KMS-11 (cell line): ENCODE measurements at regions not wholly inside any gene's neighbourhood (a gene's known extent, or its start where the extent isn't known, plus 50 kb on each side); places are given as distances from the start of the nearest gene placed in this dataset.

ENCODE experiments used
- H2AFZ ChIP-seq: fragments of 200-600 bp; sonication (generic); 2 replicates; pipeline ENCODE4 v1.6.1; 2016; ENCODE audit warnings: antibody characterized with exemption, mixed run types, low read depth
- H3K27ac ChIP-seq: fragments of 200-600 bp; sonication (generic); 2 replicates; pipeline ENCODE4 v1.6.1; 2016; ENCODE audit warnings: mild to moderate bottlenecking, mixed run types
- H3K27me3 ChIP-seq: fragments of 200-600 bp; sonication (generic); 2 replicates; pipeline ENCODE4 v1.6.1; 2017; ENCODE audit warnings: mild to moderate bottlenecking, low read depth, mixed run types, moderate library complexity; ENCODE audit not compliant: insufficient read depth
- H3K36me3 ChIP-seq: fragments of 200-600 bp; sonication (generic); 2 replicates; pipeline ENCODE4 v1.6.1; 2017; ENCODE audit warnings: mild to moderate bottlenecking, mixed run types; ENCODE audit not compliant: insufficient read depth
- H3K4me1 ChIP-seq: fragments of 200-600 bp; sonication (generic); 2 replicates; pipeline ENCODE4 v1.6.1; 2016; ENCODE audit warnings: mild to moderate bottlenecking, low read depth, mixed run types; ENCODE audit not compliant: poor library complexity, severe bottlenecking
- H3K4me2 ChIP-seq: fragments of 200-600 bp; sonication (generic); 2 replicates; pipeline ENCODE4 v1.7.0; 2016; ENCODE audit warnings: mild to moderate bottlenecking, mixed run types
- H3K4me3 ChIP-seq: fragments of 200-600 bp; sonication (generic); IDR thresholded peaks from 2 replicates; pipeline ENCODE4 v1.6.1; 2017; ENCODE audit warnings: low read depth, low read length, mixed read lengths; ENCODE audit not compliant: insufficient read depth
- H3K79me2 ChIP-seq: fragments of 200-600 bp; sonication (generic); 2 replicates; pipeline ENCODE4 v1.6.1; 2016; ENCODE audit warnings: low read depth, mixed run types; ENCODE audit not compliant: insufficient read depth
- H3K9ac ChIP-seq: fragments of 200-600 bp; sonication (generic); 2 replicates; pipeline ENCODE4 v1.6.1; 2016; ENCODE audit warnings: mild to moderate bottlenecking, mixed run types
- H4K20me1 ChIP-seq: fragments of 200-600 bp; sonication (generic); 2 replicates; pipeline ENCODE4 v1.6.1; 2016; ENCODE audit warnings: mild to moderate bottlenecking, mixed run types; ENCODE audit not compliant: insufficient read depth
- TF ChIP-seq, protein P1 (sequence below): fragments of 200-600 bp; sonication (generic); conservative IDR thresholded peaks from 2 replicates; pipeline ENCODE4 v1.6.1; 2017; ENCODE audit warnings: low read depth, mild to moderate bottlenecking, antibody characterized with exemption, low read length, moderate library complexity, mixed read lengths

DNA sequence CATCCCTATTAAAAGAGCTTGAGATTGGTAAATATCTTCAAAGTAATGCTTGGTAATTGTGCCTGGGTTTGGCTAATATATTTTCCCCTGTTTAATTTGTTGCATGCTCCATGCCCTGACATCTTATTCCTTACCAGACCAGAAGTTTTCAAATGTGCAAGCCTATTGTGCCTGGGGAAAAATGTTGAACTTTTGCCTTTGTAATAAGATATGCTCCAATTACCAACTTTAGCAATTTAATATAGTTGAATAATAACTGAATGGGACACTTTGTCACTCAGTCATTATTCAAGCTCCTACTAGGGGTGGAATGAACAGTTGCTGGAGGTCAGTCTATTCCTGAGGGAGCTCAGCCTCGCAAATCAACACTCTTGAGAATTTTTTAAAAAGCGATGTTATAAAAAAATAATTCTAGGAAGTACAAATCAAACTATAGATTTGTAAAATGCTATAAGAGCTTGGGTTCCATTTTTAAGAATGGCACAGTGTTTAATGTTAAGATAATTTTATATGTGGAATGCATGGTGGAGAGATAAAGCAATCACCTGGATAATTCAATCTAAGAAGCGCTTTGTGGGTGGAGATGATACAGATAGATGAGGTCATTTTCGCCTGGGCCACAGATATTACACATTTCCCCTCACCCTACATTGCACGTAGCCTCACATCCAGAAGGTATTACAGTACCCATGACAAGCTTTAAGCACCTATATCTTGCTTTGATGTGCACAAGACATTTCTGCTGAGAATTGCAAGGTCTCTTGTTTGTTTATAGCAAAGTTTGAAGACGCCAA, 231.8 kb downstream of the PIK3R1 start:
- no peak overlapping the region for H3K27ac ChIP-seq
- H3K4me2 ChIP-seq = no peak overlapping the region
- no peak overlapping the region for H2AFZ ChIP-seq
- no peaks in the 10 kb centered on the region for H3K36me3 ChIP-seq
- no peaks in the 10 kb centered on the region for H3K27me3 ChIP-seq
- H3K4me1 ChIP-seq = no peaks in the 10 kb centered on the region
- H3K9ac ChIP-seq = no peak overlapping the region
- no peaks in the 10 kb centered on the region for H4K20me1 ChIP-seq
- no peak overlapping the region for H3K4me3 ChIP-seq
- no peaks in the 10 kb centered on the region for H3K79me2 ChIP-seq
- TF ChIP-seq, protein P1, sequence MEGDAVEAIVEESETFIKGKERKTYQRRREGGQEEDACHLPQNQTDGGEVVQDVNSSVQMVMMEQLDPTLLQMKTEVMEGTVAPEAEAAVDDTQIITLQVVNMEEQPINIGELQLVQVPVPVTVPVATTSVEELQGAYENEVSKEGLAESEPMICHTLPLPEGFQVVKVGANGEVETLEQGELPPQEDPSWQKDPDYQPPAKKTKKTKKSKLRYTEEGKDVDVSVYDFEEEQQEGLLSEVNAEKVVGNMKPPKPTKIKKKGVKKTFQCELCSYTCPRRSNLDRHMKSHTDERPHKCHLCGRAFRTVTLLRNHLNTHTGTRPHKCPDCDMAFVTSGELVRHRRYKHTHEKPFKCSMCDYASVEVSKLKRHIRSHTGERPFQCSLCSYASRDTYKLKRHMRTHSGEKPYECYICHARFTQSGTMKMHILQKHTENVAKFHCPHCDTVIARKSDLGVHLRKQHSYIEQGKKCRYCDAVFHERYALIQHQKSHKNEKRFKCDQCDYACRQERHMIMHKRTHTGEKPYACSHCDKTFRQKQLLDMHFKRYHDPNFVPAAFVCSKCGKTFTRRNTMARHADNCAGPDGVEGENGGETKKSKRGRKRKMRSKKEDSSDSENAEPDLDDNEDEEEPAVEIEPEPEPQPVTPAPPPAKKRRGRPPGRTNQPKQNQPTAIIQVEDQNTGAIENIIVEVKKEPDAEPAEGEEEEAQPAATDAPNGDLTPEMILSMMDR = no peak

DNA sequence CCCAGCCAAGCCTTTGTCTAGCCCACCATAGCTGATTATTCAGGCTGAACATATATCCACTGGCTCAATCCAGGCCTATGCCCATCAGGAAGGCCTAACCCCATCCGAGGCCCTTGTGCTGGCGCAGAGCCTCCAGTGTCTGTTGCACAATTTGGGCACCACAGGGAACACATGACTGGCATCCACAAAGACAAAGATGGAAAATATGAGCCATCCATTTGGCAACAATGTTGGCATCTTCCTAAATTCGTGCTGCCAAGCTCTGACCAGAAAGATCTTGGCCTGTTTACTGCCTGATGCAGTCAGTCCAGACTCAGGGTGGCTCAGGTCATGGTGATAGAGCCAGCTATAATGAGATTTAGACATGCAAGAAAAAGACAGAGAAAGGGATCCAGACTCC, 233.8 kb downstream of the PIK3R1 start:
- no peaks in the 10 kb centered on the region for H3K4me1 ChIP-seq
- H2AFZ ChIP-seq = no peak overlapping the region
- no peaks in the 10 kb centered on the region for H3K27me3 ChIP-seq
- no peaks in the 10 kb centered on the region for H3K79me2 ChIP-seq
- no peak overlapping the region for H3K27ac ChIP-seq
- no peaks in the 10 kb centered on the region for H4K20me1 ChIP-seq
- H3K4me2 ChIP-seq = no peak overlapping the region
- no peak overlapping the region for H3K4me3 ChIP-seq
- no peak overlapping the region for H3K9ac ChIP-seq
- H3K36me3 ChIP-seq = no peaks in the 10 kb centered on the region
- TF ChIP-seq, protein P1 = no peak

DNA sequence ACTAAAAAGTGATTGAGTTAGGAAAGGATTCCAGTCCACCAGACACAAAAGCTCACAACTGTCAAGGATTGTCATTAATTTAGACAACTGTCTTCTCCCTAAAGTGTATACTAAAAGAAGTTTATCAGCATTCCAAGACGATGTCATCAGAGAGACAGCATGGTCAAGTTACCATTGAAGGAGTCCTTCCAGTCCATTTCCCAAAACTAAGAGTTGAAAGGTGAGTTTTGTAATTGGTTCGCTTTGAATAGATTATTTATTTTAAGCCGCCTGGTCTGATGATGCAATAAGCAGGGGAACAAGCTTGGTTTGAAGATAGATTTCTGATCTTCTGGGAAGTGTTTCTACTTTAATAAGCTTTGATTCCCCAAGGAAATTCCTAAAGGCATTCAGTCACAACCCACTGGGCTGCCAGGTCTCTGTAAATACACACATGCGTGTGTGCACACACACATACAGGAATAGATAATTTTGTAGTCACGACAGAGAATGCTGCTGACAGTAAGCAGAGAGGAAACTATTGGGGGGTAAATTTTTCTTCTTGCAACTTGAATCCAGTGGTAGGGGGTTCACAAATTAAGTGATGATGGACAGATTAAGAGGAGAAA, 234.8 kb downstream of the PIK3R1 start:
- H3K27ac ChIP-seq = no peak overlapping the region
- no peak overlapping the region for H3K4me2 ChIP-seq
- TF ChIP-seq, protein P1 = no peak
- no peaks in the 10 kb centered on the region for H3K36me3 ChIP-seq
- H3K79me2 ChIP-seq = no peaks in the 10 kb centered on the region
- H4K20me1 ChIP-seq = no peaks in the 10 kb centered on the region
- no peaks in the 10 kb centered on the region for H3K27me3 ChIP-seq
- H3K4me3 ChIP-seq = no peak overlapping the region
- H3K9ac ChIP-seq = no peak overlapping the region
- no peaks in the 10 kb centered on the region for H3K4me1 ChIP-seq
- H2AFZ ChIP-seq = no peak overlapping the region

DNA sequence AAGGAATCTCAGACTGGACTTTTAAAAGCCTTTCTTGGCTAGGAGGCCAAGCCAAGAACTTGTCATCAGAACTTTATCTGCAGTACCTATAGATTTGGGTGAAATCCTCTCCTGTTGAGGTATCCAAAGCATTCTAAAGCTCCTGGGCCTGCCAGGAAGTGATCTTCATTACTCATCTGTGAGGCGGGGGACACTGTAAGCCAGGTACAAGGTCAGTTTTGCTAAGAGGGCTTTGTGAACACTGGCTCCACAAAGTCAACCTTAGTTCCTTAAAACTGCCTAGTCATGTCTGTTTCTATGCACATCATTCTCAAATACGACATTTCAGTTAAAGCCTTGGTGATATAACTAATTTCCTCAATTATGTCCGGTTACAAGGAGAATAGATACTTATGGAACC, 236.7 kb downstream of the PIK3R1 start:
- H3K4me3 ChIP-seq = no peak overlapping the region
- H3K36me3 ChIP-seq = no peaks in the 10 kb centered on the region
- no peaks in the 10 kb centered on the region for H4K20me1 ChIP-seq
- no peaks in the 10 kb centered on the region for H3K27me3 ChIP-seq
- no peak overlapping the region for H3K4me2 ChIP-seq
- H3K4me1 ChIP-seq = no peaks in the 10 kb centered on the region
- H3K27ac ChIP-seq = no peak overlapping the region
- no peak overlapping the region for H3K9ac ChIP-seq
- no peak overlapping the region for H2AFZ ChIP-seq
- TF ChIP-seq, protein P1 = no peak
- H3K79me2 ChIP-seq = no peaks in the 10 kb centered on the region
